Neural cell (in vitro differentiated cells): ENCODE measurements at regions not wholly inside any gene's neighbourhood (a gene's known extent, or its start where the extent isn't known, plus 50 kb on each side); places are given as distances from the start of the nearest gene placed in this dataset.

Experiments used
- H2AFZ ChIP-seq: fragments of 200-600, 300-800 bp; sonication (generic), shearing (Covaris generic); 2 replicates; pipeline ENCODE4 v1.6.0; 2014; ENCODE audit warnings: low read depth, mild to moderate bottlenecking, antibody characterized with exemption, low read length, moderate library complexity
- H3F3A ChIP-seq: fragments of 200-600 bp; shearing (Covaris generic); 2 replicates; pipeline ENCODE4 v1.6.1; 2016; ENCODE audit warnings: mild to moderate bottlenecking, moderate library complexity, mixed read lengths, antibody characterized with exemption, low read length; ENCODE audit not compliant: insufficient read depth, poor library complexity, severe bottlenecking
- H3K27ac ChIP-seq: fragments of 200-600, 300-800 bp; sonication (generic), shearing (Covaris generic); 2 replicates; pipeline ENCODE4 v1.5.1; 2014; ENCODE audit warnings: mild to moderate bottlenecking, low read length, moderate library complexity
- H3K27me3 ChIP-seq: fragments of 300-800, 200-600 bp; sonication (generic), shearing (Covaris generic); 2 replicates; pipeline ENCODE4 v1.6.0; 2014; ENCODE audit warnings: mild to moderate bottlenecking, low read depth, low read length, moderate library complexity; ENCODE audit not compliant: insufficient read depth
- H3K36me3 ChIP-seq: fragments of 300-800, 200-600 bp; sonication (generic), shearing (Covaris generic); 2 replicates; pipeline ENCODE4 v1.5.1; 2014; ENCODE audit warnings: mild to moderate bottlenecking, antibody characterized with exemption, low read length, moderate library complexity; ENCODE audit not compliant: insufficient read depth
- H3K4me2 ChIP-seq: fragments of 300-800, 200-600 bp; sonication (generic), shearing (Covaris generic); 2 replicates; pipeline ENCODE4 v1.6.0; 2014; ENCODE audit warnings: mild to moderate bottlenecking, low read length
- H3K4me3 ChIP-seq: fragments of 300-800, 200-600 bp; sonication (generic), shearing (Covaris generic); 2 replicates; pipeline ENCODE4 v1.5.1; 2014; ENCODE audit warnings: mild to moderate bottlenecking, low read length, moderate library complexity
- H3K79me2 ChIP-seq: fragments of 200-600 bp; shearing (Covaris generic); replicated peaks from 2 replicates; pipeline ENCODE4 v1.6.0; 2014; ENCODE audit warnings: mild to moderate bottlenecking, low read length, moderate library complexity; ENCODE audit not compliant: insufficient read depth
- H3K9ac ChIP-seq: fragments of 300-800, 200-600 bp; sonication (generic), shearing (Covaris generic); 2 replicates; pipeline ENCODE4 v1.6.1; 2016; ENCODE audit warnings: mild to moderate bottlenecking, low read length, mixed read lengths
- H3K9me2 ChIP-seq: fragments of 200-600 bp; shearing (Covaris generic); 2 replicates; pipeline ENCODE4 v1.6.1; 2016; ENCODE audit warnings: mild to moderate bottlenecking, low read length, mixed read lengths; ENCODE audit not compliant: insufficient read depth
- H3K9me3 ChIP-seq: fragments of 200-600, 300-800 bp; sonication (generic), shearing (Covaris generic); 2 replicates; pipeline ENCODE4 v1.6.1; 2016; ENCODE audit warnings: mild to moderate bottlenecking, mixed run types, low read length, moderate library complexity, mixed read lengths
- H4K20me1 ChIP-seq: fragments of 200-600 bp; shearing (Covaris generic); 2 replicates; pipeline ENCODE4 v1.6.1; 2016; ENCODE audit warnings: mild to moderate bottlenecking, mixed run types; ENCODE audit not compliant: insufficient read depth
- CTCF ChIP-seq: fragments of 450-650 bp; IDR thresholded peaks from 2 replicates; pipeline ENCODE4 v1.5.1; 2014; ENCODE audit warnings: antibody characterized with exemption, mild to moderate bottlenecking, moderate library complexity; ENCODE audit not compliant: poor library complexity, severe bottlenecking
- EP300 ChIP-seq: fragments of 450-650 bp; conservative IDR thresholded peaks from 2 replicates; pipeline ENCODE4 v1.6.1; 2014; ENCODE audit warnings: antibody characterized with exemption, mild to moderate bottlenecking, moderate library complexity; ENCODE audit not compliant: poor library complexity, severe bottlenecking
- EZH2 ChIP-seq: fragments of 200-600, 300-800 bp; shearing (Covaris generic), sonication (generic); IDR thresholded peaks from 2 replicates; pipeline ENCODE4 v1.6.1; 2014; ENCODE audit warnings: antibody characterized with exemption, low read length, borderline replicate concordance, mild to moderate bottlenecking; ENCODE audit not compliant: insufficient read depth, poor library complexity, severe bottlenecking
- MXI1 ChIP-seq: fragments of 450-650 bp; conservative IDR thresholded peaks from 2 replicates; pipeline ENCODE4 v1.6.1; 2014; ENCODE audit warnings: antibody characterized with exemption, mild to moderate bottlenecking; ENCODE audit not compliant: poor library complexity, severe bottlenecking
- POLR2AphosphoS5 ChIP-seq: IDR thresholded peaks from 2 replicates; pipeline ENCODE4 v1.6.1; 2012
- RAD21 ChIP-seq: fragments of 450-650 bp; conservative IDR thresholded peaks from 2 replicates; pipeline ENCODE4 v1.6.1; 2014; ENCODE audit warnings: antibody characterized with exemption, mild to moderate bottlenecking, moderate library complexity
- REST ChIP-seq: IDR thresholded peaks from 2 replicates; pipeline ENCODE4 v1.6.1; 2012; ENCODE audit warnings: borderline replicate concordance
- SMC3 ChIP-seq: fragments of 450-650 bp; conservative IDR thresholded peaks from 2 replicates; pipeline ENCODE4 v1.6.1; 2014; ENCODE audit warnings: antibody characterized with exemption, mild to moderate bottlenecking, moderate library complexity; ENCODE audit not compliant: poor library complexity
- TAF1 ChIP-seq: IDR thresholded peaks from 2 replicates; pipeline ENCODE4 v1.6.1; 2012; ENCODE audit warnings: low read depth
- small RNA-seq, 3 experiments: library from RNA; depleted of rRNA; stranded (forward); fragments of <200 nt; gene quantifications; one replicate each; pipeline ENCODE3, GENCODE V24; 2012

GRCh38 chr4:148495463-148495862 lies 53.2 kb upstream of the NR3C2 start:
- TF ChIP-seq REST (no peak), EZH2 (no peak), MXI1 (no peak), SMC3 (no peak), EP300 (no peak), CTCF (no peak), RAD21 (no peak), TAF1 (no peak), POLR2AphosphoS5 (no peak)
- Histone ChIP-seq H3K4me2 (no peak overlapping the region), H3F3A (no peaks in the 10 kb centered on the region), H2AFZ (no peak overlapping the region), H3K9me2 (no peaks in the 10 kb centered on the region), H4K20me1 (no peaks in the 10 kb centered on the region), H3K27me3 (no peaks in the 10 kb centered on the region), H3K9me3 (no peaks in the 10 kb centered on the region), H3K27ac (no peak overlapping the region), H3K4me3 (no peak overlapping the region), H3K9ac (no peak overlapping the region), H3K36me3 (no peaks in the 10 kb centered on the region), H3K79me2 (no peaks in the 10 kb centered on the region)

Small RNA genes lying in the stretch of these regions (small RNA-seq; reads per million reads assigned to genes)
- 0 reads per million in 3 experiments for gene RNA5SP166
- gene RNU7-197P = 0 reads per million in 3 experiments
